HG03432 (cell line): ENCODE measurements at regions not wholly inside any gene's neighbourhood (a gene's known extent, or its start where the extent isn't known, plus 50 kb on each side); places are given as distances from the start of the nearest gene placed in this dataset.
A peak's percentile ranks its signal among the peaks of the same experiment; 100 is the strongest.

Source experiments
- ATAC-seq: cut with Tn5 transposase; IDR thresholded peaks from one replicate; pipeline ENCODE4 v1.9.1; 2021; ENCODE audit warnings: mild to moderate bottlenecking, moderate library complexity; ENCODE audit not compliant: unreplicated experiment

DNA sequence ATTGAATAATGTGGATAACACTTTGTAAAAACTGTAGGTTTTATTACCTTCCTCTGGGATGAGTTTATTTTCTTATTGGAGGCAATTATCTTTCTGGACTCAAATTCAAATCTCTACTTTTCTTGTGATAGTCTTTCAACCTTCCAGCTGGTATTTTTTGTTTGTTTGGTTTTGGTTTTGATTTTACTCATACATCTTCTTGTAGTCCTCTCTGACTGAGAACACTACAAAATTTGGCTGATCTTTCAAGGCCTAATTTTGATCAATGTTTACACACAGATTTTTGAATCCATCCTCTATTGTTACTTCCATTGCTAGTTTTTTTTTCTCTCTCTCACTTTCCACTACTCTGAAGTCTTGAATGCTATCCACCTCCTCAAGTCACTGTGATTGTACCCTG lies 303.8 kb upstream of the NECTIN3 start:
- peak; percentile 96 for ATAC-seq

DNA sequence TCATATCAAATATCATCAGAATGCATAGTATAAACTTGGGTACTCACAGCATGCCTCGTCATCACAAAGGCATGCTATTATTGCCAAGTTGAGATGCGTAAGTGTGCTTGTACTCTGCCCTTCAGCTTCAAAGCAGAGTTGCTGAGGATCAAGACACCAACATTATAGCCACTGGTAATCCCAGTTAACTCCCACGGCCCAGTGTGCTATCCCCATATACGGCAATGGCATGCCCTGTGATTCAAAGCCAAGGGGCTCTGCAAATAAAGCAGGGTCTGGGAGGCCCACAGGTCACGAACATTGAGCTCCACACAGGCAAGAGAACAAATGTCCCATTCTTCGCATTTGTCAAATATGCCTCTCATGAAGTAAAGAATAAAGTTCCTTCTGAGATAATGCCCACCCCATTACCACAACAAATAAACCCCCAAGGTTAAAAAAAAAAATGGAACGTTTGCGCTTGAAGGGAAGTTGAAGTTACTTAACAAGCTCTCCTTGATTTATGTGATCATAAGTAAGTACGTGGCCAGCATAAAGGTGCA lies 298.1 kb upstream of the NECTIN3 start:
- ATAC-seq = no peak

- ATAC-seq = no peak
Observed at GRCh38 chr3:110774496-110775265, 296.9 kb upstream of the NECTIN3 start.

DNA sequence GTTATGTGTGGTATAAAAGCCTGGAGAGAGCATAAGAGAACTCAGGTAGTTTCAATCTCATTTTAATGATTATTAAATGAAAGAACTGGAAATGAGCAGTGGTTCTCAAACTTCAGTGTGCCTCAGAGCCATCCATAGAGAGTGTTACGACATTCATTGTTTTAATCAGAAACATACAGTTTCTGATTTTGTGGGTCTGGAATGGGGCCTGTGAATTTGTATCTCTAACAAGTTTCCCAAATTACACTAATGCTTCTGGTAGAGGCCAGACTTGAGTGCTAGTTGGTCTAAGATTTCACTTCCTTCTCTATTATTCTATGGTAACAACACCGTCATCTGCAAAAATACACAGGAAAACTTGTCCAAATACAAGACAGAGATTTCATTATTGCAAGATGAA lies 292.0 kb upstream of the NECTIN3 start:
- no peak for ATAC-seq

- ATAC-seq = no peak
Observed at GRCh38 chr3:110783541-110783940, 288.1 kb upstream of the NECTIN3 start.

DNA sequence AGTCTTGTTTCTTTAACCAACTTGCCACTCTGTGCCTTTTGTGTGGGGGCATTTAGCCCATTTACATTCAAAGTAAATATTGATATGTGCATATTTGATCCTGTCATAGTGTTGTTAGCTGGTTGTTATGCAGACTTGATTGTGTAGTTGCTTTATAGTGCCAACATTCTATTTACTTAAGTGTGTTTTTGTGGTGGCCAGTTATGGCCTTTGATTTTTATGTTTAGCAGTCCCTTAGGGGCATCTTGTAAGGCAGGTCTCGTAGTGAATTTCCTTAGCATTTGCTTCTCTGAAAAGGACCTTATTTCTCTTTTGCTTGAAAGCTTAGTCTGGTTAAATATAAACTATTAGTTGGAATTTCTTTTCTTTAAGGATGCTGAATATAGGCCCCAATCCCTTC lies 282.8 kb upstream of the NECTIN3 start:
- ATAC-seq = no peak

DNA sequence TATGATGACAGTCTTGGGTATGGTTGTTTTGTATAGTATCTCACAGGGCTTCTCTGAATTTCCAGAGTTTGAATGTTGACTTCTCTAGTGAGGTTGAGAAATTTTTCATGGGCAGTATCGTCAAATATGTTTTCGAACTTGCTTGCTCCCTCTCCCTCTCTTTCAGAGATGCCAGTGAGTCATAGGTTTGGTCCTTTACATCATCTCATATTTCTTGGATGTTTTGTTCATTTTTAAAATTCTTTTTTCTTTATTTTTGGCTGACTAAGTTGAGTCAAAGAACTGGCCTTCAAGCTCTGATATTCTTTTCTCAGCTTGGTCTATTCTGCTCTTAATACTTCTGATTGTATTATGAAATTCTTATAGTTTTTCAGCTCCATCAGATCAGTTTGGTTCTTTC lies 282.3 kb upstream of the NECTIN3 start:
- no peak for ATAC-seq

- ATAC-seq = no peak
Observed at GRCh38 chr3:110790631-110791030, 281.0 kb upstream of the NECTIN3 start.

- ATAC-seq = no peak
Observed at GRCh38 chr3:110791995-110792686, 279.5 kb upstream of the NECTIN3 start.

GRCh38 chr3:110793611-110794010 lies 278.0 kb upstream of the NECTIN3 start:
- no peak for ATAC-seq

- ATAC-seq = no peak
Observed at GRCh38 chr3:110795163-110795562, 276.5 kb upstream of the NECTIN3 start.

GRCh38 chr3:110799271-110799670 lies 272.3 kb upstream of the NECTIN3 start:
- ATAC-seq = no peak

DNA sequence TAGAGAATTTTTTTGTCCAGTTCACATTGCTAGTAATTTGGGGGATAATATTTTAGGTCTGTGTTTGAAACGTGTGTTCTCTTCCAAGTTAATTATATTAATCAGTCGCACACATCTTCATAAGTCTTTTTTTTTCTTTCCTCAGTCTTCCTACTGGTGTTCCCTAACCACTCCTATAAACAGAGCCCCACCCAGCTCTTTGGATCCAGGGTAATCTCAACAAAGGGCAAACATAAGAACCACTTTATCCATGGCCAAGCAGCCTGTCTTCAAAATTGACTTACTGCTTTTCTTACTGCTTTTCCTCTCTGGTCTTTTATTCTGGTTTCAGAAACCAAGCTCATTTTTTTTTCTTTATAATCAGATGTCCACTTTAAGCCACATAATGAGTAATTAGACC lies 266.8 kb upstream of the NECTIN3 start:
- ATAC-seq = no peak

GRCh38 chr3:110806924-110807323 lies 264.7 kb upstream of the NECTIN3 start:
- no peak for ATAC-seq

GRCh38 chr3:110808630-110809029 lies 263.0 kb upstream of the NECTIN3 start:
- ATAC-seq = no peak

DNA sequence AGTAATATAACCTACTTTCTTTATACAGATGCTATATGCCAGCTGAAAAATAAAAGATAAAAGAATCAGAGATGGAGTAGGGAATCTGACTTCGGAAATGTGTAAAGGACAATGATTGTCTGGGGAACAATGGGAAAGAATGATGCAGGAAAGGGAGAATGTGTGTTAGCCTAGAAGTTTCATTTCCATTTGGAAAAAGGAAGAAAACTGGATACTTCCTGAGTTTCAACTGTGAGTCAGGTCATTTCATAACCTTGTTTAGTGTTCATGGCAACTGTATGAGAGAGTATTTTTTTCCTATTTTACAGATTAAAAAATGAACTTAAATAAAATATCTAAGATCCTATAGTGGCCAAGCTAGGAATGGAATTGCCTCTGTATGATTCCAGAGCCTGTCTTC lies 261.3 kb upstream of the NECTIN3 start:
- no peak for ATAC-seq

DNA sequence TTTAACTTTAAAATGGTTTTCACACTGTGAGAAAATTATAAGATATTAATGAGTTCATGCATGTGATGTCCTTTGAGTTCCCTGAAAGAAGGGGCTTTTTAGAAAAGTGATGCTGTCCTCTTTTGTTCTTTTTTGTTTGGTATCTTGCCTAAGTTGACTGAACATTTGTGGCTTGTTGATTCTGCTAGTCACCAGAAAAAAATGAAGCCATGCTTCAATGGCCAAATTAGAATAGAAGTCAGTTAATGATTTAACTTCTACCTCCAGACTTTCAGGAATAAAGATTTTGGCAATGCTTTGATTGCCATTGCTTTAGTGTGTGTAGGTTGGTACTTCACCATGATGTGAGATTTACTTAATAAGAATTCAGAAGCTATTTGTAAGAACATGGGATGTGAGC lies 260.6 kb upstream of the NECTIN3 start:
- no peak for ATAC-seq

DNA sequence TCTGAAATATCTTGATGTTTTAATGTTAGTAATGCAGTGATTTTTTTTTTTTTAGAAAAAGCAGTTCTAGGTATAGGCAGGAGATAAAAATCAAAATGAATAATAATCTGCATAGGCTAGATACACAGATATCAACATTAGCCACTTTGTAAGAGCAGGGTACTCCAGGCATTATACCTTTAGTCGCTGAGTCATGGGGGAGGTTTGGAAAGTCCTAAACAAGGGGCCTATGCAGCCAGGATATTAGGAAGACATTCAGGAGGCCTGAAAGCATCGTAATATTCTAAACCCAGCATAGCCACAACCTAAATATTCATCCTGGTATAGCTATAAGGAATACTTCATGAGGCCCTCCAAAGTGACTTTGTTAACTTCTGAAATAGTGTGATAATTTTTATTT lies 258.1 kb upstream of the NECTIN3 start:
- peak; percentile 0 for ATAC-seq

GRCh38 chr3:110814170-110815007 lies 257.2 kb upstream of the NECTIN3 start:
- peak; percentile 92 for ATAC-seq

DNA sequence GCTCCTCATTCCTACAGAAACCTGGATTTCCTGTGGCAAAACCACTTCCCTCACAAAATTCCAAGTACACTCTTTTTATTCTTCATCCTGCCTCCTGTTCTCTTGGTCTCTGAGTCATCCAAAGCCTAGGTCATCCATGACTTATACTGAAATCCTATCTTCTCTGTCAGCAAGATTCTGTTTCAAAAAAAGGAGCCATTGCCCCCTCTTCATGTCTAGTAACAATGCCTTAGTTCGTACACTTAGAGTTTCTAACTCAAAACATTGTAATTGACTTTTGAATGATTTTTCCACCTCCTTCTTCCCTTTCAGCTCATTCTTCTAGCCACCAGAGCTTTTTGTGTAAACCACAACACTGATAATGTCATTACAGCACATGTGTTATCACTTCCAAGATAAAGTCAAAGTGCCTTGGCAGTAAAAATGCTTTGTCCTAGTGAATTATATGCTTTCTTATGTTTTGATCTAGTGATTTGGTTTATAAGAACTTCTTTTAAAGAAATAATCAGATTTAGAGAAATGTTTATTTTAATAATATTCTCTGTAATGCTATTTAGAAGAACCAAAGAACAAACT lies 256.5 kb upstream of the NECTIN3 start:
- no peak for ATAC-seq

- peak; percentile 38 for ATAC-seq
Observed at GRCh38 chr3:110816008-110816407, 255.6 kb upstream of the NECTIN3 start.
